NCI-H1417 (cell line): ENCODE measurements at regions not wholly inside any gene's neighbourhood (a gene's known extent, or its start where the extent isn't known, plus 50 kb on each side); places are given as distances from the start of the nearest gene placed in this dataset.

ENCODE experiments used
- DNase-seq, 3 experiments: peaks; one replicate each; lab custom pipeline; 2025; lab: John Stamatoyannopoulos, UW

GRCh38 chr2:199025146-199025545, 432.6 kb downstream of the SATB2 start:
- no peak for DNase-seq

DNA sequence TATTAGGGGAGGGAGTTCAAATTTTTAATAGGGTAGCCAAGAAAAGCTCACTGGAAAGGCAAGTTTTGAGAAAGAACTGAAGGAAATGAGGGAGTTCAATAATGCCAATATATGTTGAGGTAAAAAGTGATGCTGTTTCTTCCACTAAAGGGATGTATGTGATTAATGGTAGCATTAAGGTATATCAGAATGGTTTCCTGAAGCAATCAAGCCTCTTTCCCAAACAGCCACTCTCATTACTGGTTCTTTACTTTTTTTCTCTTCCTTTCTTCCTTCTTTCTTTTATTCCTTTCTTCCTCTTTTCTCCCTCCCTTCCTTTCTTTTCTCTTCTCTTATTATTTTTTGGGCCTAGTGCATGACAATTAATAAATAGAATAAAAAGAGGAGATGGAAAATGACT, 433.5 kb downstream of the SATB2 start:
- DNase-seq: no peak

- peak; percentile 18 to 72 (median 32) for DNase-seq
Observed at GRCh38 chr2:199019898-199020507, 437.7 kb downstream of the SATB2 start.

- DNase-seq: no peak
Observed at GRCh38 chr2:199018826-199019225, 438.9 kb downstream of the SATB2 start.

DNA sequence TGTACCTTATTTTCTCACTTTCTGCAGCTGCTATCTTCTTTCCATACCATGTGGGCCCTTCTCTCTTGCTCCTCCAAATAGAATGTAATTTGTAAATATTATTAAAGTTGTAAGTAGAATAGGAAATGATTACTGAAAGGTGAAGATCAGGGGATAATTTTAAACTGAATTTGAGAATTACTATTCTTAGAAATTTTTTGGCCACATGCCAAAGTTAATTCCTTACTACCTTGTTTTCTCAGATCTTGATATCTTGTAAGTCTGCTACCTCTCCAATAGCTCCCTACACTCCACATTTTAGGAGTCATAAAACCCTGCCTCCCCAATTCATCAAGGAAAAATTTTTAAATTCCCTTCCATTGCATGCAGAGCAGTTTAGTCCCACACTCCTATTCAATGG, 442.7 kb downstream of the SATB2 start:
- DNase-seq: no peak

GRCh38 chr2:199014226-199014625, 443.5 kb downstream of the SATB2 start:
- DNase-seq: no peak

DNA sequence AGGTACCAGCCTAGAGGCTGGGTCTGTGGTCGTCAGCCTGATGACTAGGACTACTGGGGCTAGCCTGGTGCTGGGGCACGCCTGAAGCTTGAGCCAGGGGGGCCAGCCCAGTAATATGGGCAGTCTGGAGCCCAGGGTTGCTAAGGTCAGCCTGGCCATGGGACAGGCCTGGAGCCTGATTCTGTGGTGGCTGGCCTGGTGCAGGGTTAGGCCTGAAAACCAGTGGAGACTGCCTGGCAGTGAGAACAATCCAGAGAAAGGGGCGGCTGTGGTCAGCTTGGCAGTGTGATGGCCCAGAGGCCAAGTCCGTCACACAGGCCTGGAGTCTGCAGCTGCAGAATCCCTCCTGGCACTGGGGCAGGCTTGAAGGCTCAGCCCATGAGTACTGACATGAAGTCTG, 445.8 kb downstream of the SATB2 start:
- DNase-seq: no peak

- DNase-seq: no peak
Observed at GRCh38 chr2:198994678-198995077, 463.1 kb downstream of the SATB2 start.

DNA sequence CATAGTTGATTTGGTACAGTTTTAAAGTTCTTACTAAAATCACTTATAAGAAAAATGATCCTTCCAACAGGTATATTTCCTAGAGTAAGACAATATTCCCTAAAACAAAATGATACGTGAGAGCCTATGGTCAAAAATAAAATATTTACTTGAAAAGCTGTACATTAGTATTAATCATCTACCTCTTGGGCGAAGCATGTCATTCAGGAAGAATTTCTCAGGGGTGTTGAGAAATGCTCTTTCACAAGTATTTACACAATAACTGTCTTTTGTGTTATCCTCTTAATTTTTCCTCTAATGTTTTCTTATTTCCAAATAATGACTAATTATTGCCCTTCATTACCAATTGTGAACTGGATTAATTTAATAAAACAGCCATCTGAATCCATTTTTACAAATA, 466.3 kb downstream of the SATB2 start:
- no peak for DNase-seq

GRCh38 chr2:198975779-198976178, 482.0 kb downstream of the SATB2 start:
- DNase-seq: no peak

- DNase-seq: no peak
Observed at GRCh38 chr2:198973785-198974184, 484.0 kb downstream of the SATB2 start.

GRCh38 chr2:198973181-198973580, 484.6 kb downstream of the SATB2 start:
- DNase-seq: no peak

DNA sequence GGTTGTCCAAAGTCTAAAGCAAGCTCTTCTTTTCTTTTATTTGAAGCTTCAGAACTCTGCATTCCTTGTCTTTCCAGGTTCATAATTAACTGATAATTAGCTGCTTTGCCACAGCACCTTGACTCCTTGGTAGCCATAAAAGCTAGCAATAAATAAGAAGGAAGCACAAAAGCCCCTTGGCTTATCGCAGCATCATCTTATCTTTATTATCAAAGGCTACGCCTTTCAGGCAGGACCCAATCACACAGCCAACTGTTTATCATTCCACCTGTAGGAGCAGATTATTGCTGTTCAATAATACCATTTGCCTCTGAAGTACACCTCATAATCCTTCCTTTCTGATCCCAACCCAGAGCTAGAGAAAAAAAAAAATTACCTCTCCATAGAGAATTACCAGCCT, 489.2 kb downstream of the SATB2 start:
- no peak for DNase-seq

DNA sequence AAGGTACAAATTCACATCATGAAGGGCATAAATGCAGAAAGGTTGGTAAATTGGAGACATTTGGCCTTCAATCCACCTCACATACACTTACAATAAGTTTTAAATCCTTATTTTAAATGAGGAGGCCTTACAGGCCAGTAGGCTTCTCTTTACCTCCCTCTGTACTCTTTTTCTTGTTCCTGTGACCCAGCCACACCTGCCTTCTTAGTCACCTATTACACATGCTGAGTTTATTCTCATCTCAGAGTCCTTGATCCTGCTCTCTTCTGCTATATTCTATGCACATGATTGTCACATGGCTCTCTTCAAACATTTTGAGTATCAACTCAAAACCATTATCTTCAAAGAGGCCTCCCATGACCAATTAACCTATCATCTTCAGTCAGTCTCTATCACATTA, 491.5 kb downstream of the SATB2 start:
- DNase-seq: peak in 1 of 3 experiments; percentile 8

DNA sequence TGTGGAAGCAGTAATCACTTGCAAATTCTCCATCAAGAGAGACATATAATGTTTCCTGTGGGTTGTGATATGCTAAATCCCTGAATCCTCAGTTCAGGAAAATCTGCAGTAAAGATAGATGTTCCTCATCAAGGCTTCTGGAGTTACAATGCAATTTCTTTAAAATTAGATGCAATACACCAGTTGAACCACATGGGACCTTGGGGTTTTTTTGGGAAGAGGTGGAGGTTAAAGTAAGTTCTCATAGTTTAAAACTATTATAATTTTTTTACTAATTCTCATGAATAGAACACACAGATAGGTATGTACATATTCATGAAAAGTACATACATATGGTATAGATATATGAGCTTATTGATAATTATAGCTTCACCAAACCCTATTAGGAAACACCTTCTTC, 496.2 kb downstream of the SATB2 start:
- no peak for DNase-seq

DNA sequence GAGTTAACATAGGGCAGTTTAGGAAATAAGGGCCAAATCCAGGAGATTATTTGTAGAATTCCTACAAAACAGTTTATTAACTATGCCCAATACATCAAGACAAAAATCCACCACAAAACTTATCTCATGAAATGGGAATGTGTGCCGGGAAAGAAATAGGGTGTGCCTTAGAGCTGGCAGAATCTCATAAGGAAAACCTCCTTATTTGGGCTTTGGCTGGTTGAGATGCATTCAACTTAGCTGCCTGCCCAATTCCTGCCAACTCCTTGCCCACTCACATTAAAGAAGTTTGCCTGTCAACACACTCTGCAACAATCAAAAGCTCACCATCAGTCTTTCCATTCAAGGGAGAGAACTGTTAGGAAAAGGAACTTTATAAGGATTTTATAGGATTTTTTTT, 500.6 kb downstream of the SATB2 start:
- no peak for DNase-seq

DNA sequence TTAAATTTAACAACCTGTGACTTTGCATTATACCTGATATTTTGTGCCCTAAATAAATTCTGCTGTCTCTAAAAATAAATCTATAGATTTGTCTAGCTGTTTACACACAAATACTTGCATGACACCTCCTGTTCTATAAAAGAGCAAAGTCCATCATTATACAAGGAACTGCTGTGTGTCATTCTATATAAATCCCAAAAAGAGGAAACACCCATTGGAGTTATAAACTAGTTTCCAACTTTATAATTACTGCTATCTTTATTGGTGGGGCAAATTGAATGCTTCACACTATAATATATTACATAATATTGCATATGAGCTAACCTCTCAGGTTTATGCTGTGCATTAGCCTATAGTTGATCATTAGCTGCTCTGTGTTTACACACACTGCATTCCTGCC, 504.4 kb downstream of the SATB2 start:
- no peak for DNase-seq

DNA sequence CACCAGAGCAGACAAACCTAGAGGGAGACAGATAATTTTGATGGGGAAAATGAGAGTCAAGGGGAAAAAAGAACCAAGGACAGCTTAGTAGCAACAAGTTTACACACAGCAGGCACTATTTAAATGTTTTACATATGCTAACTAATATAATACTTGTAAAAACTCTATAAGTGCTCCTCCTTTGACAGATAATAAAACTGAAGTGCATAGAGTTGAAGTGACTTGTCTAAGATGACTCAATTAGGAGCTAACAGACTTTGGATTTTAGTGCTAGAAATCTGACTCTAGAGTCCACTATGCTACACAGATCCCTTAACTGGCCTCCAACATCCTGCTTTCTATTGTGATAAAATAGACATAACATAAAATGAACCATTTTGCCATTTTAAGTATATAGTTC, 506.9 kb downstream of the SATB2 start:
- no peak for DNase-seq

- DNase-seq: no peak
Observed at GRCh38 chr2:198945496-198945895, 512.2 kb downstream of the SATB2 start.

- DNase-seq: no peak
Observed at GRCh38 chr2:198930170-198930569, 527.6 kb downstream of the SATB2 start.

DNA sequence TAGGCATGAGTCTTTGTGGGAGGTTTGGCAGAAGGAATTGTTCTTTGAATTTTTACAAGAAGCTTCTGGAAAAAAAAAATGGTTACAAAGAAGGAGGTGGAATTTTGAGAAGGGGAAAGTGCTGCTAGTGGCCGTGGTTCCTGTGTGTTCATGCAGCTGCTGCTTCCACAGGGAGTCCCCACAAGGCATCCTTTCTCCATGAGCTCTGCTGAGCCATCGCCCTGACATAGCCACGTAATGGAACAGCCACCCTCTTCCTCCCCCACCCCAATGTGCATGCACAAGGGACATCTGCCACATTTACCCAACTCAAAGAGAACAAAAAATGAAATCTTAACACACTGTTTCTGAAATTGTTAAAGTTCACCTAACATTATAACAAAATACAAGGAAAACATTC, 529.7 kb downstream of the SATB2 start:
- no peak for DNase-seq

DNA sequence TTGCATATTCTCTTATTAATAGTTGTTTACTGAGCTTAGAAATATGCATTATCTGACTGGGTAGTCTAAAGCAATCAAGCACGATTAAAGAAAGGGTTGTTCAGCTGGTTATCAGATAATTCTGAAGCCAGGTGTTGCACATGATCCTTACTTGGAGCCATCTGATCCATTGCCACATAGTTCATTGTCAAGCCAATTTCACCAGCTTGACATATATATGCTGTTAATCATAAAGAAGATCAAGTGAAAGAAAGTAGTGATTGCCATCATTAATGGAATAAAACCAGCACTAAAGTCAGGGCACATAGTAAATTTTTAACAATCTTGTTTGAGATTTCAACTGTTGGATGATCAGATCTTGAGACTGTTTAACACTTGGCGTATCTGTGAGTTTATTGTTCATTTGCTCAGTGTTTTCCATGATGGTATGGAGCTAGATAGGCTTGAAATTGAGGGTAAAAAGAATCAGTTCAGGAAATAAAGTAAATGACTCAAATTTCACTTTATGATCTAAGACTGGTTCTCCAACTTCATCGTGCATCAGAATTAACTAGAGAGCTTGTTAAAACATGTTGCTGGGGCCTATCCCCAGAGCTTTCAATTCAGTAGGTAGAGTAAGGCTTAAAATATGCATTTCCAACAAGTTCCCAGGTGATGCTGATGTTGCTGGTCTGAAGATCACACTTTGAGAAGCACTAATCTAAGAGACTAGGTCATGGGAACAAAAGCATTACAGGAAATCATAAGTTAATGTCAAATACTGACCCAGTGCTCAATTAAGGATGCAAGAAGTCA, 539.6 kb downstream of the SATB2 start:
- DNase-seq: no peak

GRCh38 chr2:198917275-198917674, 540.5 kb downstream of the SATB2 start:
- DNase-seq: no peak

DNA sequence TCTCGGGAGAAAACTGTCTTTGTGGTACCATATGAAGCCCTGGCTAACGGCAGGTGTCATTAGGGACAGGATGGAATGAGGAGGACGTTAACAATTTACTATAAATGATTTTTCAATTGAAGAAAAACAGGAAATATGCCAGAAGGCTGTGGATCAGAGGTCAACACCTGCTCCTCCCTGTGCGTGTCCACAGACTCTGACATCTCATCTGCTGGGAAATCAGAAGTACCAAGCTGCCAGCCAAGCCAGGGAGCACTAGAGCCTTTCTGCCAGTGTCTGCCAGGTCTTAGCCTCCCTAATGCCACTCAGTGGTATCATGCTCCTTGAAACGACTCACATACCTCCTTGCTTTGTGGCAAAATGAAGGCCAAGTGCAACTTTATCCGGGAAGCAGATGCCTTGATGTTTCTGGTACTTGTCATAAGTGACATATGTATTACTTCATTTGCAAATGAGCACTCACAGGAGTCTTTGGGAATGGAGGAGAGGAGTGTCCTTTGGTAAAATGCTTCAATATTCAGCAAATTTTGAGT, 541.1 kb downstream of the SATB2 start:
- peak in 2 of 3 experiments; percentile 48 to 76 for DNase-seq
